HUDEP-2 (cell line): ENCODE measurements at regions not wholly inside any gene's neighbourhood (a gene's known extent, or its start where the extent isn't known, plus 50 kb on each side); places are given as distances from the start of the nearest gene placed in this dataset.
"Not testable (repeated sequence)": the region's sequence is repeated elsewhere in the genome, so short reads cannot be mapped to it uniquely, and the experiment has no call there.

Source experiments
- DNase-seq, 76 experiments: peaks; one replicate each; lab custom pipeline; 2025; ENCODE audit not compliant: unreplicated experiment in 76 of 76; lab: John Stamatoyannopoulos, UW

DNA sequence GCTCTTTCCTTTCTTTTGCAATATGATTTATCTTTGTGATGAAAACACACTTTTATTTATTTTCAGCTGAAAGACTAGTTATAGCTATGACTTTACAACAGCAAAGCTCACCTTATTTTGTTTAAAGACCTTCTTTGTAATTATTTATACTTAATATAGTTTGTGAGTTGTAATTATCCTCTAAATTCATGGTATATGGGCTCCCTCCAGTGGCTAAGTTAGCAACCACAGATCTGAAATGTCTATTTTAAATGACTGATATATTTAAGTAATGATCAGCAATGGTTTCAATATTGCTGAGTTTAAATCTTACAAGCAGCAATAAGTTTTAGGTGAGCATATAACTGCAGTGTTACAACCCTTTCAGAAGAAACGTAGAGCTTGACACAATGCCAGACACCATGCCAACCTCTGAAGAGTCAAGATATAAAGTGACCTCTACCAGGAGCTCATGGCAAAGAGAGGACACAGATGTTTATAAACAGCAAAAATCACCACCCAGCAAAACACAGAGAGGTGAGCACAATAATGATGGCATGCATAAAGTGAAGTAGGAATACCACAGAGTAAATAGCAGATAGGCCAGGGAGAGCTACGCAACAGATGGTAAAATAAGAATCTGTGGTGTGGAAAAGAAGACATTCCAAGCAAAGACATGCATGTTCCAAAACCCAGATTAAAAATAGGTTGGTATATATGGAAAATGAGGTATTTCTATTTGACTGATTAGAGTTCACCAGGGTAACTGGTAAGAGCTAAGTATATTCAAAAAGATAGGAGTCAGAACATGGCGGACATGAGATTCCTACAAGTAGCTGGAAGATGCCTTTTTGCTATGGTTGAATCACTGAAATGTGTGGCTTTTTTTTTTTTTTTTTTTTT lies 143.7 kb upstream of the ZNF385D start:
- no peak for DNase-seq

DNA sequence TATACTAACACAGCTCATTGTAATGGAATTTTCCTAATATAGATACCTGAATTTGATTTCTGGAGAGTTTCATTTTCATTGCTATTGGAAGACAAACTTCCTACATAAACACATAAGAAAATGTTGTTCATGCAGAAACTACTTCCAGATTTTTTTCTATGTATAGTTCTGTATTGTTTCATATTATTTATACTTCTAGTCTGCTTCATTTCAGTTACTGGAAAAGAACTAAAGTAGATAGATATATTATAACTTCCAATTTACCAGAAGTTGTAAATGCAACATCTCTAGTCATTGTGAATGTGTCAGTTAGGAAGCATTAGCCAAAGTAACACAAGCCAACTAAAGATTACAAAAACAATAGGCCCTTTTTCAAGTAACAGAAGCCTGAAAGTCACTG lies 147.3 kb upstream of the ZNF385D start:
- DNase-seq = no peak

DNA sequence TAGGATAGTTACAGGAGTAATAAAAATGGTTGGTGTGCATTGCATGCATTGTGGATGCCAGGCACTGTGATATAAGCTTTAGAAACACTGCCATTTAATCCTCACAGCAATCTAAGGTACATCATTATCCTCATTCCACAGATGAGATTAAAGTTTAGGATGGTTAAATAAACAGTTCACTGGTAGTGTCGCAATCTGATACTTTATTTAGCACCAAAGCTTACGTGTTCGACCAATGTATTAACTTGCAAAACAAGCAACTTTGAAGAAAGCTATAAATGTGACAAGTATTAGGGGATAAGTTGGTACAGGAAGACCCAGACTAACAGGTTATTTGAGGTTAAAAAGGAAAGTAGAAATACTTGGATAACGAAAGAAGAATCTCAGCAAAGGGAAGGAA lies 150.5 kb upstream of the ZNF385D start:
- DNase-seq = no peak

DNA sequence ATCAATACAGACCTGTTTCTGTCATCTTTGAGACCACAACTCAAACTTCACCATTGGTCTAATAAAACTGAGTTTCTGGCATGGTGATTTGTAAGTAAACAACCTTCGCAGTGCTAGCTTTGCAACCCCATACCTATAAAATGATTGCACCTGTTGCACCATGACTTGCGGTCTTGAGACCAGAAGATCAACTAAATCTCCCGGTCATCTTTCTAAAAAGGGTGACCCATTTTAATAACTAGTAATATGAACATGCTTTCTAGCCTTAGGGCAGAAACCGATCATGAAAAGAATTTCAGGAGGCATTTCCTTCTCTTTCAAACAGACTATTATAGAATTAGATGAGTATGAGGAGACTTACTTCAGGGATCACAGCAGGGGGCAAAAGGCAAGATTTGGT lies 151.9 kb upstream of the ZNF385D start:
- DNase-seq = no peak

DNA sequence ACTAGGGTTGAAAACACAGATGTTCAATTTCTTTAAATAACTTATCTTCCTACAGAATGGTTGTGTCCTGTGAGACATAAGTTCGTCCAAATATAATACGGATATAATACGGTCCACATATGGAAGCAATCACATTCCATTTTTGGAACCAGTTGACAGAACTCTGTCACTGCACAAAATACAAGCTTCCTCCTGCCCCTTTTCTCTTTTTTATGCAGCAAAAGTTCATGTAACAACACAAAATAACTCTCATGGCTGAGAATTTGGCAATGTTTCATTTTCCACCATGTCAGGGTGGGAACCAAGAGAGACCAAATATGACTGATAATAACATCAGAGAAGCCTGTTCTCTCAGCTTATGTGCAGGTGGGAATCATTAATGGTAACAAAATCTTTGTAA lies 158.1 kb upstream of the ZNF385D start:
- DNase-seq = no peak

DNA sequence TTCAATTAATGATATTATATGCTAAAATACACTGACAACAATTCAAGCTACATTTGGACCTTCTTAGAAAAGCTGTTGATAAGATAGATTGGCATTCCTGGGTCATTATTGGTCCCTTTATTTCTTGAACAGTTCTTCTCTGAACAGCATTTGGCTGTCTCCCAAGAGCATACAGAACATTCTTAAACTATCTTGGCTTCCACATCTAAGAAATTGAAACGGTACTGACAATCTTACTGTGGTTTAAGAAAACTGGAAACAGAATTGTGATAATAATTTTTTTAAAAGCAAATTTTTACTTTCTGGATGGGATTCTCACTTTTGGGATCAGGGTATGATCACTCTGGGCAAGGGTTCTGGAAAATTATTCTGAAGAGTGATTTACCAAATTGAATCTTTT lies 161.7 kb upstream of the ZNF385D start:
- no peak for DNase-seq

DNA sequence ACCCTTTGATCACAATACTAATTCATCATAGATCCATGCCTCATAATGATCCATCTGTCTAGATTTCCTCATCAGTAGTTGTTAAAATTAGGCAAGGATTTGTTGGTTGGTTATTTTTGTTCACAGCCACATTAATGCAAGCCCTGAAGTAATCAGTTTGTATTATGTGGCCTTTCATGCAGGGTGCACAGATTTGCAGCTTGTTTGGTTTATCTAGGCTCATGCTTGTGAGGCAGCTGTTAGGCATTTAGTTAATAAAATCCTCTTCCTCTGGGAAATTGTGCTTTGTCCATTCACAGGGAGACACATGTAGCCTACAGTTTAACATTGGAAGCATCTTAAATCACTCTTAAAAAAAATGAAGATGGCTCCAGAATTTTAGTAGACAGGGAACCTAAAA lies 162.8 kb upstream of the ZNF385D start:
- no peak for DNase-seq

DNA sequence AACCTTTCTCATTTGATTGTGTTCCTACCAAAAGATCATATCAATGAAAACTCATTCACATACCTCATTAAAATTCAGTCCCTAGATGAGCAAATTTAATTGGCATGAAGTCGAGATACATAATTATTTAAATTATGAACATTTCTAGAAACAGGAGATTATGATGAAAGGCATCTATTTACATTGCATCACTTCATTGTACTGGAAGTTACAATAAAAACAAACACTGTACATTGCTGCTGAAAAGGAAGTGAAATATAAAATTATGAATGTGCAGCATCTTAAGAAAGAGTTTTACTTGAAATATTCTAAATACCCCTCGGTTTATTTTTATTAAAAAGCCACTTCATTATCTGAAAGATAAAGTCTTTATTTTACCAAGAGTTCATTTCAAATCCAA lies 163.4 kb upstream of the ZNF385D start:
- DNase-seq = no peak

DNA sequence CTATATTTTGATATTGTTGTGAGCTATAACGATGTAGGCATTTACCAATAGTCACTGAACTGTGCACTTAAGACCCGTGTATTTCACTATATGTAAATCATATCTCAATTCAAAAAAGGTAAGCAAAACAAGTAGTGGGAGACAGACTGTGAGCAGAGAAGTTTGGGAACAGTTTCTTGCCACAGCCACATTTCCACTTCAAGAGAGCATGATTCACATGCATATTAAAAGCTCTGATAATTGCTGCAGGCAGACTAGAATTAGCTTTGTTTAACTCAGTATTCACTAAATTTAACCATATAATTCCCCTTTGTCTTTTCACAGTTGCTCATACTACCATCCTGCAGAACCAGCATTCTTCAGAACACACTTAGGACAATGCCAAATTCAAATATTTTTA lies 168.4 kb upstream of the ZNF385D start:
- no peak for DNase-seq

DNA sequence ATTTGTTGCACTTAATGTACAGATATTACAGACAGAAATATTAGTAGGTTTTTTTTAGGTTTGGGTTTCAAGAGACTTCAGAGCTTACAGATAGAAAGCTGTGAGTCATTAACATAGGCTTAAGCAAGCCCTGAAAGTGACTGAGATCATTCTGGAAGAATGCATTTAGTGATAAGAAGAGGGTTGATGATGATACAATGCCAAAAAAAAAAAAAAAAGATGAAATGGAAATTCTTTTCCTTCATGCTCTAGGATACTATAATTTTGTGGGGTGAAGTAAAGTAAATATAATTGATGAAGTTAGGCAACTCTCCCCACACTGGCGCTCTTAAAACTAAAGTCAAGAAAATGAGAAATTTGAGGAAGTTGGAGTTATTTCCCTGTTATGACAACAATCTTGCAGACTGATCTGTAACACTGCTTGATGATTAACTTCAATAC lies 169.4 kb upstream of the ZNF385D start:
- DNase-seq = no peak

DNA sequence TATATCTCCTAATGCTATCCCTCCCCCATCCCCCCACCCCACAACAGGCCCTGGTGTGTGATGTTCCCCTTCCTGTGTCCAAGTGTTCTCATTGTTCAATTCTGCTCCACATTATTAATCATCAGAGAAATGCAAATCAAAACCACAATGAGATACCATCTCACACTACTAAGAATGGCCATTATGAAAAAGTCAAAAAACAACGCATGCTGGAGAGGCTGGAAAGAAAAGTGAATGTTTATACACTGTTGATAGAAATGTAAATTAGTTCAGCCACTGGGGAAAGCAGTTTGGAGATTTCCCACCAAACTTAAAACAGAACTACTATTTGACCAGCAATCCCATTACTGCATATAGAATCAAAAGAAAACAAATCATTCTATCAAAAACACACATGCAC lies 172.1 kb upstream of the ZNF385D start:
- not testable (repeated sequence) for DNase-seq

DNA sequence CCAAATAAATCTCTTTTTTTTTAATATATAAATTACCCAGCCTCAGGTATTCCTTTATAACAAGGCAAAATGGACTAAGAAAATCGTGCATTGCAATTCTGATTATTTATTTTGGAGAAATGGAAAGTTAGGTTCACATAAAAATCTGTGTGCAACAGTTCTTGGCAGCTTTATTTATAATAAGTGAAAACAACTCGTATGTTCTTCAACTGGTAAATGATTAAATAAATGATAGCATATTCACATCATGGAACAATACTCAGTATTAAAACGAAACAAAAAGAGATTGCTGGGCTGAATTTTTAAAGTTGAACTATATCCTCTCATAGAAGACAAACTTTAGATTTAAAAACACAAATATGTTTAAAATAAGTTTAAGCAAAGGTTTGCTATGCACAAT lies 176.3 kb upstream of the ZNF385D start:
- DNase-seq = no peak

DNA sequence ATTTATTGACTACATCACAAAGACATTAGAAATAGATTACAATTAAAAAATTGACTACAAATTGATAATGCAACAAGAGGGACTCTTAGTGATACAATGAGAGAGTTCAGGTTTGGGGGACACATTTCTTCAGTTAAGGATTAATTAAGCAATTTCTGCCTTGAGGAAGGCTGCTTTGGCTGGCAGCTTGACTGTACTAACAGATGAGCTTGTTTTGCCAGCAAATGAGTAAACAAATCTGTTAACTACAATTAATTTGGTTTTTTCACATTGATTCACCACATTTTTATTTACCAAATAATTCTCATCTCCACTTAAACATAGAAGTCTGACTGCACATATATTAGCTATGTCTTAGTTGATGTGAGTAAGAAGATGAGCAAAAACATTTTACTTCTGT lies 183.6 kb upstream of the ZNF385D start:
- no peak for DNase-seq

DNA sequence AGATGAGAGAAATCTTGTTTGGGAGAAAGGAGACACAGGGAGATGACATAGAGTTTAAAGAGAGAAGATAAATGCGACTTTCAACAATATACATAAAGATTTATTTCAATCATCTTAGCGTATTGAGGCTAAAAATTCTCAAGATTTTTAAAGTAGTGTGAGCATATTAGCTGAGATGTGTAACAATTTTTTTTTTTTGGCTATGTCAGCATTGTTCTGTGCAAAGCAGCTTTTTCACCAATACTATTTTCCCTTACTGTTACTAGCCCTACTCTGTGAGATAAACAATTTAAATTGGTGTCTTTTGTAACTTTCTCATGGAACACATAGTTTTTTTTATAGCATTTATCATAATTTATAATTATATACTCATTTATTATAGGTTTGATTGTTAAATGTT lies 185.2 kb upstream of the ZNF385D start:
- no peak for DNase-seq

DNA sequence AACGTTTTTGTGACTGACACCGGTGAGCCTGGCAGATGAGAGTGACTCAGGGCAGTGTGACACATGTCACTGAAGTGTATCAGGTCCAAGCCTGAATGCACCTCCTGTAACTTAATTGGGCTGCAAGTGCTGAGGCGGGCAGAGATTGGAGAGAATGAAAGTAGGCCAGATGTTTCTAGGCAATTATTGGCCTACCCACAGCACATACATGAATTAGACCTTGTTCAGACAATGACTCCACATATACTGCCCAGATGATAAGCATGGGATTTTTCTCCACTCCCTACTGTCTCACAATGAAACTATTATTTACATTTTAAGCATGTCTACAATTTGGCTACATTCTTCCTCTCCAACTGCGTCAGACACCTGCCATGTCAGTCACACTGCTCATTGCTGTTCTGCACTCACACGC lies 187.3 kb upstream of the ZNF385D start:
- DNase-seq = no peak

DNA sequence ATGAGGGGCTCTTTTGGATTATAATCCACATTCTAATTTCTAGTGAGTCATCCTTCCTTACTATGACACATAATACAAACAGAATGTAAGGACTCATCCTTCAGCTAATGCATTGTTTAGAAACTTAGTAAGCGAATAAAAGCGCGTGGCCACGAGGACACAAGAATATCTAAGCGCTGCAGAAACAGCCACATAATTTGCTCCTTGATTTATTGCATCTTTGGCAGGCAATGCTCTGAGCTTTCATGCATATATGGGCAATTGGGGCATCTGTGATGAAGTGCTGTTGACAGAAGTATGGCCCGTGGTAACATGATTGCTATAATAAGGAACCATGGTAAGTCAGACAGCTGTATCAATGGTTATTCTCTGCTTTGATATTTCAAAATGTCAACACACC lies 191.3 kb upstream of the ZNF385D start:
- no peak for DNase-seq

DNA sequence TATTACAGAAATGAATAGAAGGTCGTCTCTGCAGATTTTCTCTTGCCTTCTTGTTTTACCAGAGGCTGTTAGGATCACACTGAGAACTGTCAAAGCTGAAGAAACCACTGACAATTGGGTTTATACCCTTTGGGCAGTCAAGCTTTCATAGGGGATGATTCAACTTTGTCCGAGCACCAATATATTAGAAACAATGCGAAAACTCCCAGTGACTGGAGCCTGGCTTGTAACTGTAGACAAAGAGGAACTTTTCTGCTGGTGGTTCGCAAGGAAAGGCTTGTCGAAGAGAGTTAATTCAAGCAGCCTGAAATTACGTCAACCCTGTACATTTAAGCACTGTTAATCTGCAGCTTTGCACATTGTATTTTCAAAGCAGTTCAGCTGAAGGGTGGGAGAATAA lies 193.2 kb upstream of the ZNF385D start:
- no peak for DNase-seq

DNA sequence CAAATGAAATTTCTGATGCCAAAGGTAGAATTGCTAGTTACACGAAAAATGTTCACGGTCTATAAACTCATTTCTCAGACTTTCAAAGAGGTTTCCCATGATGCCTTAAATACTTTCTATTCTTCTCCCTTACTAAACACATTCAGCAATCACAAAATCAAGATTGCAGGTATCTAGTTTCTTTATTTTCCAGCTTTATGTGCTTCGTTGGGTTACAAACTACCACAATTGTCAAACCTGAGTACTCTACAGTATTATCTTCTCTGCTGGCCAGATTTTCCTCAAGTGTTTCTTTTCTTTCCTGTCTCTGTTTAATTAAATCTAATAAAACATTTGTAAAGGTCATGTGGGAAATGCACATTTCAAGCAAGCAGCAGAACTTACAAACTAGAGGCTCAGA lies 201.8 kb upstream of the ZNF385D start:
- DNase-seq = no peak

DNA sequence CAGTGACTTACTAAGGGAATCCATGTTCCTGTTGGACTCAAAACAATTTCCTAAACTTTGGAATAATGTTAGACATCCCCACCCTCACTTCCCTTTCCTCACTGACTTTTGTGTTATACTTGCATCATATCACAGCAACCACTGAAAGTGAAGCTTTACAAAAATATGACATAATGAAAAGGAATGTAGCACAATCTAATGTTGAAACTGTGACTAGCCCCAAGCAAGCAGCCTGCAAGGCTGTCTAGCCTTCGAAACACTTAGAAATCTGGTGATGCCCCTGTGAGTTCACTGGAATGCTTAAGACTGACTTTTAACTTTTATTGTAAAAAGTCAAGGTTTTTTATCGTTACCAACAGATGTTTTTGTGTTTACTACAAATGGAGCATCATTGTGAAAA lies 203.7 kb upstream of the ZNF385D start:
- DNase-seq = no peak

DNA sequence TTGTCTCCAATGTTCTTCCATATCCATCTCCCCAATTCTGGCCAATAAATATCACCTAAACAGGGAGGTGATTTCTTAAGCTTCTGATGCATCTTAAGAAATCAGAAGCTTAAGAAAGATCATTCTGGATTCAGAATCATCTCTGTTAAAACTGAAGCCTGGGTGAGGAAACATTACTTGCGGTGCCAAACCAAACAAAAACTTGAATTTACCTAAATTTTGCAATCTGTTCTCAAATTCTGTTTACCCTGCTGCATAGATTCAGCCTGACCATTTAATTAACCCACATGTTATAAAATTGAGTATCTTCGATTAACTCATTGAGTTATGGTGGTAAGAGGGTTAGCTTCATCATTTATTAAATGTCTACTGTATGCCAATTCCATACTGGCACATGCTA lies 204.4 kb upstream of the ZNF385D start:
- no peak for DNase-seq

DNA sequence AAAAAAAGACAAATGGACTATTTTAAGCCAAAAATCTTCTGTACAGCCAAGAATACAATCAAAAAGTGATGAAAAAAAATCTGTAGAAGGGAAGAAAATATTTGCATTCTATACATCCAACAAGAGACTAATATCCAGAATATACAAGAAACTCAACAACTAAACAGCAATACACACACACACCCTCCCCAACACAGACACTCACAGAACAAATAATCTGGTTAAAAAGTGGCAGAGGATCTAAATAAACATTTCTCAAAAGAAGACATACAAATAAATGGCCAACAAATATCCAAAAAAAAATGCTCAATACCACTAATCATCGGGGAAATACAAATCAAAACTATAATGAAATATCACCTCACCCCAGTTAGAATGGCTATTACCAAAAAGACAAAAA lies 209.0 kb upstream of the ZNF385D start:
- DNase-seq = peak in 1 of 76 experiments; percentile 3

DNA sequence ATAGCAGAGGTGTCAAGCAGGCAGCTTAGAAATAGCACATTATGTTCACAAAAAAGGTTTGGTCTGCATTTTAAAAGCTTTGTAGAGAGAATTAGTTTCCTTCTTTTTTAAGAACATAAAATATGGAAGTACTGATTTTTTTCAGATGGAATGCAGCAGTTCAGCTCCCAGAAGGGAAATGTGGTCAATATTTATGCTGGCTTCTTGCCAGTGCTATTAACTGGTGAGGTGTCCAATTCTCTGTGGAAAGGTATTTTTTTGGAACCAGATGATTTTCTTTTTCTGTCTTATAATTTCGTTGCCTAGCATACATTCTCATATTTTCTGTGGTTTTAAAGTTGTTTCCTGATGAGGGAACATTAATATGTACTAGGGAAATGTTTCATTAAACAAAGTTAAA lies 211.4 kb upstream of the ZNF385D start:
- DNase-seq = no peak

DNA sequence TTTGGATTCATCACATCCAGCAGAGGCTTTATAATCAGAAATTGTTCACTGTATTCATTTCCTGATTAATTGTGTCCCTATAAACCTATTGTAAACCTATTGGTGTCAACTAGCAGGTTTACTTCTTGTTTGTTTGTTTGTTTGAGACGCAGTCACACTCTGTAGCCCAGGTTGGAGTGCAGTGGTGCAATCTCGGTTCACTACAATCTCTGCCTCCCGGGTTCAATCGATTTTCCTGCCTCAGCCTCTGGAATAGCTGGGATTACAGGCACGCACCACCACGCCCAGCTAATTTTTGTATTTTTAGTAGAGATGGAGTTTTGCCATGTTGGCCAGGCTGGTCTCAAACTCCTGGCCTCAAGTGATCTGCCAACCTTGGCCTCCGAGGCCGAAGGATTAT lies 215.4 kb upstream of the ZNF385D start:
- not testable (repeated sequence) for DNase-seq
